OCI-LY7 (cell line): ENCODE measurements at regions not wholly inside any gene's neighbourhood (a gene's known extent, or its start where the extent isn't known, plus 50 kb on each side); places are given as distances from the start of the nearest gene placed in this dataset.

Source experiments
- BruUV-seq: library from RNA; stranded (reverse); fragments of 400-500 nt; replicated peaks from 2 replicates; lab custom pipeline; 2021; lab: Mats Ljungman, UMichigan
- CTCF ChIA-PET: fragments of 300-600 bp; sonication (Branson Sonifier 250); formaldehyde crosslinking; loops from one replicate; lab custom pipeline; 2022; ENCODE audit warnings: antibody characterized with exemption; ENCODE audit not compliant: unreplicated experiment; lab: Charles Lee
- POLR2A ChIA-PET: fragments of 300-600 bp; sonication (Branson Sonifier 250); formaldehyde crosslinking; loops from one replicate; lab custom pipeline; 2022; ENCODE audit warnings: antibody characterized with exemption; lab: Charles Lee
- DNase-seq: peaks from one replicate; pipeline ENCODE4 v3.0.0-alpha.2; 2015; ENCODE audit warnings: low spot score
- H2AFZ ChIP-seq: fragments of 200-600 bp; sonication (generic), shearing (Covaris generic); 2 replicates; pipeline ENCODE4 v1.6.1; 2014; ENCODE audit warnings: mild to moderate bottlenecking, antibody characterized with exemption, low read length, moderate library complexity
- H3K27ac ChIP-seq: fragments of 200-600 bp; sonication (generic); 2 replicates; pipeline ENCODE4 v1.5.1; 2014; ENCODE audit warnings: mixed run types, low read depth, mild to moderate bottlenecking, moderate library complexity, low read length, inconsistent platforms; ENCODE audit not compliant: poor library complexity, severe bottlenecking
- H3K36me3 ChIP-seq: fragments of 200-600 bp; sonication (generic); 2 replicates; pipeline ENCODE4 v1.6.1; 2014; ENCODE audit warnings: mild to moderate bottlenecking, antibody characterized with exemption, low read length, moderate library complexity, mixed read lengths; ENCODE audit not compliant: insufficient read depth
- H3K4me1 ChIP-seq: fragments of 200-600 bp; sonication (generic); 2 replicates; pipeline ENCODE4 v1.5.1; 2014; ENCODE audit warnings: mild to moderate bottlenecking, low read length; ENCODE audit not compliant: insufficient read depth, poor library complexity, severe bottlenecking
- H3K4me2 ChIP-seq: fragments of 200-600 bp; sonication (generic); 2 replicates; pipeline ENCODE4 v1.6.1; 2014; ENCODE audit warnings: mild to moderate bottlenecking, low read length
- H3K4me3 ChIP-seq: fragments of 200-600 bp; sonication (generic); 2 replicates; pipeline ENCODE4 v1.5.1; 2014; ENCODE audit warnings: mild to moderate bottlenecking, low read depth, low read length; ENCODE audit not compliant: poor library complexity, severe bottlenecking
- H3K79me2 ChIP-seq: fragments of 200-600 bp; sonication (generic); 2 replicates; pipeline ENCODE4 v1.6.1; 2016; ENCODE audit warnings: low read depth, mild to moderate bottlenecking, low read length, moderate library complexity, mixed read lengths; ENCODE audit not compliant: insufficient read depth
- H3K9me2 ChIP-seq: fragments of 200-600 bp; sonication (generic); 2 replicates; pipeline ENCODE4 v1.6.1; 2016; ENCODE audit warnings: mild to moderate bottlenecking, low read length, mixed read lengths; ENCODE audit not compliant: insufficient read depth
- H3K9me3 ChIP-seq: fragments of 200-600 bp; sonication (generic); 2 replicates; pipeline ENCODE4 v1.6.1; 2014; ENCODE audit warnings: mild to moderate bottlenecking, mixed run types, low read length, mixed read lengths
- H4K20me1 ChIP-seq: fragments of 200-600 bp; sonication (generic); 2 replicates; pipeline ENCODE4 v1.6.1; 2014; ENCODE audit warnings: mild to moderate bottlenecking, antibody characterized with exemption, low read length, moderate library complexity, mixed read lengths; ENCODE audit not compliant: insufficient read depth
- EZH2phosphoT487 ChIP-seq: fragments of 200-600 bp; sonication (generic); IDR thresholded peaks from 2 replicates; pipeline ENCODE4 v1.6.1; 2018; ENCODE audit warnings: low read depth, borderline replicate concordance, mild to moderate bottlenecking, mixed run types, antibody characterized with exemption, low read length, moderate library complexity, mixed read lengths
- intact Hi-C: fragments of 100-400 bp; cut with micrococcal nuclease; formaldehyde crosslinking; loops from one replicate; pipeline ENCODE4 v1.10.0; 2022; ENCODE audit not compliant: unreplicated experiment
- TF ChIP-seq, protein P1 (sequence below): fragments of 200-600 bp; sonication (generic); conservative IDR thresholded peaks from 2 replicates; pipeline ENCODE4 v1.5.1; 2014; ENCODE audit warnings: mild to moderate bottlenecking, antibody characterized with exemption, low read length, moderate library complexity, mixed read lengths

DNA sequence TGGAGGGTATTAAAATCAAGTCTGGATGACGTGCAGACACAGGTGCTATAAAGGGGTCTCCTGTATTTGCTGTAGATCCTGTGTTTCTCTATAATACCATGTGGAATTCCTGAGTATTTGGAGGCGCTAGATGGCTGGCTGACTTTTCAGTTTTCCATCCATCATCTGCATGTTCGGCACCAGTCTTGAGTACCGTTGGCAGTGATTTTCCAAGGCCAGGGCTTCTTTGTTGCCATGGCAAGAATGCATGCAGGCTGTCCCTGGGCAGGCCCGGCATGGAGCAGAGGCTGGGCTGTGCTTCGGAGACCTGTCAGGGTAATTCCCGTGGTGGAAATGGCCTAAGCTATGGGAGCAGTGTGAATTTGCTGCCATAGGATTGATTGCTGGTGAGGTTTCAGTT is 405.9 kb upstream of the HS6ST1 start:
- no peaks in the 10 kb centered on the region for H3K4me1 ChIP-seq
- H3K4me3 ChIP-seq, result no peak overlapping the region
- no TSS peak for BruUV-seq
- POLR2A ChIA-PET, result no interaction called here
- intact Hi-C loops, result no loop called here
- no peaks in the 10 kb centered on the region for H3K9me3 ChIP-seq
- no peak overlapping the region for H3K27ac ChIP-seq
- H3K4me2 ChIP-seq, result no peak overlapping the region
- CTCF ChIA-PET, result no interaction called here
- no peaks in the 10 kb centered on the region for H4K20me1 ChIP-seq
- H3K79me2 ChIP-seq, result no peaks in the 10 kb centered on the region
- no peaks in the 10 kb centered on the region for H3K36me3 ChIP-seq
- no peak for DNase-seq
- no peak for TF ChIP-seq EZH2phosphoT487
- TF ChIP-seq, protein P1, sequence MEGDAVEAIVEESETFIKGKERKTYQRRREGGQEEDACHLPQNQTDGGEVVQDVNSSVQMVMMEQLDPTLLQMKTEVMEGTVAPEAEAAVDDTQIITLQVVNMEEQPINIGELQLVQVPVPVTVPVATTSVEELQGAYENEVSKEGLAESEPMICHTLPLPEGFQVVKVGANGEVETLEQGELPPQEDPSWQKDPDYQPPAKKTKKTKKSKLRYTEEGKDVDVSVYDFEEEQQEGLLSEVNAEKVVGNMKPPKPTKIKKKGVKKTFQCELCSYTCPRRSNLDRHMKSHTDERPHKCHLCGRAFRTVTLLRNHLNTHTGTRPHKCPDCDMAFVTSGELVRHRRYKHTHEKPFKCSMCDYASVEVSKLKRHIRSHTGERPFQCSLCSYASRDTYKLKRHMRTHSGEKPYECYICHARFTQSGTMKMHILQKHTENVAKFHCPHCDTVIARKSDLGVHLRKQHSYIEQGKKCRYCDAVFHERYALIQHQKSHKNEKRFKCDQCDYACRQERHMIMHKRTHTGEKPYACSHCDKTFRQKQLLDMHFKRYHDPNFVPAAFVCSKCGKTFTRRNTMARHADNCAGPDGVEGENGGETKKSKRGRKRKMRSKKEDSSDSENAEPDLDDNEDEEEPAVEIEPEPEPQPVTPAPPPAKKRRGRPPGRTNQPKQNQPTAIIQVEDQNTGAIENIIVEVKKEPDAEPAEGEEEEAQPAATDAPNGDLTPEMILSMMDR, result no peak
- no peak overlapping the region for H2AFZ ChIP-seq
- H3K9me2 ChIP-seq, result no peaks in the 10 kb centered on the region

DNA sequence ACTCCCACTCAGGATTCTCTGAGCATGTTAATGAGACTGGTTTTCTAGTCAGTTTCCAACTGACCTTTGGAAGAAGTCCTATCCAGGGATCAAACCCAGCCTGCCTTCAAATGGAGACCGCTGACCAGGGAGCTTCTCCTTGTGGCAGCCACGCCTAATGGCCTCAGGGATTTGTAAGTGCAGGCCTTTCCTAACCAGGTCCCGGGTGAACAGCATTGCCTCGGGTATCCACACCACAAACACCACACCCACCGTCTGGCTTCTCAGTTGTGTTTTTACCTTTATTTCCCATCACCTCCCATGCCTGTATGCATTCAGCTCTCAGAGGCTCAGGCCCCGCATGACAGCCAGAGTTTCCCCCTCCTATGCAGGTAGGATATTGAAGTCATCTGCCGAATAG is 406.3 kb upstream of the HS6ST1 start:
- no peak overlapping the region for H2AFZ ChIP-seq
- no peaks in the 10 kb centered on the region for H3K4me1 ChIP-seq
- H3K9me2 ChIP-seq, result no peaks in the 10 kb centered on the region
- BruUV-seq, result no TSS peak
- ChIA-PET CTCF (no interaction called here), POLR2A (no interaction called here)
- H3K79me2 ChIP-seq, result no peaks in the 10 kb centered on the region
- no peak for TF ChIP-seq EZH2phosphoT487
- TF ChIP-seq, protein P1, result no peak
- H3K27ac ChIP-seq, result no peak overlapping the region
- no peaks in the 10 kb centered on the region for H4K20me1 ChIP-seq
- no peaks in the 10 kb centered on the region for H3K36me3 ChIP-seq
- no peaks in the 10 kb centered on the region for H3K9me3 ChIP-seq
- no peak overlapping the region for H3K4me3 ChIP-seq
- DNase-seq, result no peak
- no peak overlapping the region for H3K4me2 ChIP-seq
- intact Hi-C loops, result no loop called here

DNA sequence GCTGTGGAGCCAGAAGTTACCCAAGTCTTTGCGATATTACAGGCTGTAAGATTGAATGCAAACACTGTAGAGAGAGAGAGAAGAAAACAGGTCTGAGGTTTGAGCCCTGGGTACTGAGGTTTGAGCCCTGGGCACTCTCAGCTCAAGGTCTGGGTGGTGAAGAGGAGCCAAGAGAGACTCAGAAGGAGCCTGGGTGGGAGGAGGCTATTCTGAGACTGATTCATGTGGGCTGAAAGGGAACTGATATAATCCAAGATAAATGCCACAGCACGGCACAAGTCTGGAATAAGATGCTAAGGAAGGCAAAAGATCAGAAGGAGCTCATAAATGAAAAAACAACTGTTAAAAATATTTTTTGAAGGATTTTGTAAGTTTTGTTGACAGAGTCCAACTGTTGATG is 407.6 kb upstream of the HS6ST1 start:
- TF ChIP-seq, protein P1, result no peak
- TF ChIP-seq EZH2phosphoT487, result no peak
- Histone ChIP-seq H3K4me3 (no peak overlapping the region), H3K9me2 (no peaks in the 10 kb centered on the region), H3K9me3 (no peaks in the 10 kb centered on the region), H3K4me2 (no peak overlapping the region), H3K4me1 (no peaks in the 10 kb centered on the region), H3K27ac (no peak overlapping the region), H2AFZ (no peak overlapping the region), H3K79me2 (no peaks in the 10 kb centered on the region), H3K36me3 (no peaks in the 10 kb centered on the region), H4K20me1 (no peaks in the 10 kb centered on the region)
- no peak for DNase-seq
- ChIA-PET POLR2A (interaction anchor here (1.1 kb wide), 1 partner anchor 89 kb away, joined by 3 read pairs; no protein-coding TSS in a partner anchor), CTCF (no interaction called here)
- no TSS peak for BruUV-seq
- intact Hi-C loops, result no loop called here
